GM19468 (cell line): ENCODE measurements at regions not wholly inside any gene's neighbourhood (a gene's known extent, or its start where the extent isn't known, plus 50 kb on each side); places are given as distances from the start of the nearest gene placed in this dataset.

Experiments used
- ATAC-seq: cut with Tn5 transposase; IDR thresholded peaks from one replicate; pipeline ENCODE4 v1.9.1; 2021; ENCODE audit warnings: mild to moderate bottlenecking, moderate library complexity, moderate number of reproducible peaks; ENCODE audit not compliant: unreplicated experiment; ENCODE audit errors: extremely low read depth

DNA sequence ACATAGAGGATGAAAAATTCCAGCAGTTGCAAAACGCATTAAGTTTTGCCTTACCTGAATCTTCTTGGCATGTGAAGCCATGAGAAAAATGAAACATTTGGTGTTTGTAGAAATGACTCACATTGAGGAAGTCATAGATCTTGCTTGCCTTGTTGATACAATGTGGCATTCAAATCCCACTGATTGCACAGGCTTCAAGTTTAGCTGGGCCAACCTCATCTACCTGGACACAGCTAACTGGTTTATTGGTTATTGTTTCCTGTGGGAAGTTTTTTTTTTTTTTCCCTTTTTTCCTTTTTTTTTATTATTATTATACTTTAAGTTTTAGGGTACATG, 168.9 kb upstream of the C21orf91 start:
- ATAC-seq: no peak

DNA sequence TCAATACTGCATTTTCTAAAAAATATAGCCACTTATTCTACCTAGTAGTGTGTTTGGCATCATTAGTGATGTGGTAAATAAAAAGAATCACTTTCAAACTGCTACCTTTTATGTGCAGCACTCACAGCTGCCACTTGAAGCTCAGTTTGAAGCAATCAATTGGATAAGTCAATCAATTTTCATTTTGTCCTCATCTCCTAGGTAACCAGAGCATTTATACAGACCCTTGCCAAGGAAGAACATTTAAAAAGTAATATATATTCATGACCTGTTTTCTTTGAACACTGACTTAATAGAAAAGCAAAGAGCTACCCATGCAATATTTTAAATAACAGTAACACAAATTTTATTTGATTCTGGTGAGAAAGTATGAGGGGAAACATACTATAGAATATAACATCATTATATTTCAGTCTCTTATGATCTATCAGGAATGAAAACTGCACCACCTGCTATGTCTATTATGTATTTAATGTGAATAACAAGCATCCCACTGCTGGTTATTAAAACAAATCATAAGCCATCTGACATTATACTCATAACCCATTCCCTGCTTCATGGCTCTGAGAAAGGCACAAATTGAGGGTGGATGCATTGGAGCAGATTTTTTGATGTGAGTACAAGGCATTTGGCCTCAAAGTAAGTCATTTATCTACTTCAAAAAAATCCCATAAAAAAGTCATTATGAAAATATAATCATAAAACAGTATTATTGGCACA, 168.4 kb upstream of the C21orf91 start:
- ATAC-seq: no peak

DNA sequence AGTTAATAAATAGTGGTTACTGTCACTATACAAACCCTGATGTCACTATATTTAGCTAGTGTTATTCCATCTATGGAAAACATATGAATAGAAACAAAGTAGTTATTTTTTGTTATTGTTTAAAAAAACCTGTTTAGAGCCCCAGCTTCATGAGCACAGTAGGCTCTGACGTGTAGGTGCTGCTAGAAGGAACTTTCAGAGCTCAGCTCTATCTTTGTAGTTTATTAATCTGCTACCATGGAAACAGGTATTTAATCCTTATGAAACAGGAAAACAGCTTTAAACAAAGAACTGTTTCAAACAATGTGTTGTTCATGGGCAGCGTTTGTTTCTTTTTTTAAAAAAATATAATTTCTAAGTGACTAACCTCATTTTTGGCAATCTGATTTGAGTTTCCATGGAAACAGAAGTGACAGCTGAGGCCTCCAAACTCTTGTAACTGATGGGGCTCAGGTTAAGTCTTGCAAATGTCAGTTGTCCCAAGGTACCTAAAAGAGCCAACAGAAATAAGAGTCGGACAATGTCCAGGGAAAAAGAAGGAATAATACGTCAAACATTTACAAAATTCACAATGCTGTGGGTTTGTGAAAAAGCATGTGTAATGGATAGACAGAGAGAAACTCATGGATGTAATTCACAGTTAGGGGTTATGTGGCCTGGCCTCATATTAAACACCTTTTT, 162.0 kb upstream of the C21orf91 start:
- no peak for ATAC-seq

DNA sequence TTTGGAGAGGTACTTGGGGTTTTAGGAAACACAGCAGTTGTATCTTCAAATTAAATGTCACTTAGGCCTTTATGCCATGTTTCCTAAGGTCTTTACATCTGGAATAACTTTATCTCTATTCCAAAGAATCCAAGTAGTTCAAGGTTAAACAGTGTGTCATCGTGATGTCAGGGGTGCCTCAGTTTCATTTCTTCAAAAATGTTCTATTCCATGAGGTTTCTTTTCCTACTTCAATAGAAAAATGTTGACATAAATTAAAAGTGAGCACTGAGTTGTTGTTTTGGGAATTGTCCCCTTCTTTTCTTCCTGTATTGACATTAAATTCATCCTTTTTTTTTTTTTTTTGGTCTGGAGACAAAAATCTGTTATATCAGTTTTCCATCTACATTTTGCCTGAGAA, 160.6 kb upstream of the C21orf91 start:
- ATAC-seq: no peak

DNA sequence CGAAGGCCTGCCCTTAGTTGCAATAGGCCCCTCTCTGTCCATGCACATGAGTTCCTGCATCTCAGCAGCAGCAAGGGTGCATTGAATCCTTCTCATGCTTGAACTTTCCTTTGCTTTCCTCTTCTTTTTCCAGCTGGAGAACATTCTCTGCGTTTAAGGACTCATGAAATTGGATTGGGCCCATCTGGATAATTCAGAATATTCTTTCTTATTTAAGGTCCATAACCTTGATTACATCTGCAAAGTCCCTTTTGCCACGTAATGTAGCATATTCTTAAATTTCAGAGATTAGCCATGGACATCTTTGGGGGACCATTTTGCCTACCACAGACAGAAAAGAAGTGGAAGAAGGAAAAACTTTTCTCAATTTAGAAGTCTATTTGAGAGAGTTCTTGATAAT, 159.7 kb upstream of the C21orf91 start:
- ATAC-seq: no peak

DNA sequence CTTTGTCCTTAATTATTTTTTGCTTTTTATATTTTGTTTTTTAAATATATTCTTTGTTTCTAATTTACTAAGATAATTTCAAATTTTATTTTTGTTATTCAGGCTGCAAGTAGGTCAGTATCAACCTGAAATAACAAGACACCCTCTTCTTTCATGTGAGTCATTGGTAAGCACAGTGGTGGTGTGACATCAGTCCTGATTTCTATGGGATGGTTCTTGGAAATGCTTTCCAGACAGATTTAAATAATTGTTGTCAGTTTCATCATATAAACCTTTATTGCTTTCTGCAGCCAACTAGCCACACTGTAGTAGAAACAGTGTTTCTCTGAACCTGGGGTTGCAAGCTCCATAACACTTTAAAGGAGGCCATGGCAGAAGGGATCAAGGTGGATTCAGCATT, 157.5 kb upstream of the C21orf91 start:
- ATAC-seq: no peak

DNA sequence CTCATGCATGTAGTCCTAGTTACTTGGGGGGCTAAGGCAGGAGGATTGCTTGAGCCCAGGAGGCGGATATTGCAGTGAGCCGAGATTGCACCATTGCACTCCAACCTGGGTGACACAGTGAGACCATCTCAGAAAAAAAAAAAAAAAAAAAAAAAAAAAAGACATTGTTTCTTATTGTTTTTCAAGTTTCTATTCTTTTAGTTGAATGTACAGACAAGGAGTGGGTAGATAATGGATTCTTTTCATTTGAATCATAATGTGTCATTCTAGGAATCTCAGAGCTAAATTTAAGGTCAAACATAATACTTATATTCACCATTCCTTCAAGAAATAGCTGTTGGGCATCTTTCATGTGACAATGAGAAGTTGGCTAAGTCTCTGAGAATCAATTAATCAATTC, 157.0 kb upstream of the C21orf91 start:
- ATAC-seq: no peak

DNA sequence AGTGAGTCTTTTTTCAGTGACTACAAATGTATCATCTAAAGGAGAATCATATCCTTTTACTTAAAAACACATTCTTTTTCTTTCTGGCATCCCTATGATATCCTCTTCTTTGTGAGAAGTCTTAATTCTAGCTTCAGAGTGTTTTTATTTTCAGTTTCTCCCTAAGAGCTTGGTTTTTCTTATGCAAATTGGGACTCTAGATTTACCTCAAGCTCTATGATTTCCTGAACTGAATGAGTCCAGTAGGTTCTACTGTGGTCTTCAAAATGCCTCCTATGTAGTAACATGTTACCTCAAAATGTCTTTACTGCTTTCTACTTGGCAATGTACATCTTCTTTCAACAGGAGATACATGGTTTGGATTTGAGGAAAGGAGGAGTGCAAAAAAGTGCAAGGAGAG, 148.2 kb upstream of the C21orf91 start:
- ATAC-seq: no peak

DNA sequence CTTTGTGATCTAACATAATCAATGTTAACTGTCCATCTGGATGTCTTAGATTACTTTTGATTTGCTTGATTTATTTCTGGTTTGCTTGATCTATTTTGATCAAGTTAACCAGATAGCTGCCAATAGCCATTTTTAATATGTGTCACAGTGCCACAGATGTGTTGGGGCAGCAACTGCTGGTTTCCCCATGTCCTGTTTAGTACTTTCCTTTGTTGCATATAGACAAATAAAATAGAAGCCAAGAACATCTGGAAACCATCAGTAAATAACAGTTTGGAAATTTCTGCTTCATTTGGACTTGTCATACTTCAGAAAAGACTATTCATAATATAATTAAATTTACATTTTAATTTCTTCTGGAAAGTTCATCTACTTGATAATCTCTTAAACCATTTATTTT, 145.6 kb upstream of the C21orf91 start:
- no peak for ATAC-seq

DNA sequence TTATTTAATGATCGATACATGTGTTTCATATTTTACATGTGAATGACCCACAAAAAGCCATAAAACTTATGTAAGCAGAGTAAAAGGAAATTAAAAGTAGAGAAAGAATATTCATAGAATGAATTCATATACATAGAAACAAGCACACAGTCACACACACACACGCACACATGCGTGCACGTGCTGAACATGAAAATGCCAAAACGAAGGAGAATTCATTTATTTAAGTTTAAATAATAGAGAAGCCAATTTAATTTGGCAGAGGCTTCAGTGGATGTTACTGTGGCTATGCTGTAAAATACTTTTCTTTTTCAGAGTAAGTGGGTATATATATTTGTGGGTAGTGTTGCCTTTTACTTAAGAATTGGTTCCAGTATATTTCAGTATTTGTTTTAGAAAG, 145.0 kb upstream of the C21orf91 start:
- no peak for ATAC-seq

DNA sequence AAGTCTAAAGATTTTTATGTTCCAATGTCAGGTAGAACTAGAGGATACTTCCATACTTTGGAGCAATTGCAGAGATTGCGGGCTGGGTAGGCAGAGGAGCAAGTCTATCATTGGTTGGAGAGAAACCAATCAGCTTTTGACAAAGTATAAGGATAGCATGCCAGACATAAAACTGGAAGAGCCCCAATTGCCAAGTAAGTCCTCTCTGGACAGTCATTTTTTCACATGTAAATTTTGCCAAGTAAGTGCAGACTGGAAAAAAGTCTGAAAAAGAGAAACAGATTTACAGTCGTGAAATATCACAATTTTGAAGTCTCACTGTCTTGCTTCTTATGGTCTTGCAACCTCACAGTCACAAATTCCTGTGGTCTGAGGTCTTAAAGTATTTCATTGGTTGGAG, 131.4 kb upstream of the C21orf91 start:
- ATAC-seq: no peak

DNA sequence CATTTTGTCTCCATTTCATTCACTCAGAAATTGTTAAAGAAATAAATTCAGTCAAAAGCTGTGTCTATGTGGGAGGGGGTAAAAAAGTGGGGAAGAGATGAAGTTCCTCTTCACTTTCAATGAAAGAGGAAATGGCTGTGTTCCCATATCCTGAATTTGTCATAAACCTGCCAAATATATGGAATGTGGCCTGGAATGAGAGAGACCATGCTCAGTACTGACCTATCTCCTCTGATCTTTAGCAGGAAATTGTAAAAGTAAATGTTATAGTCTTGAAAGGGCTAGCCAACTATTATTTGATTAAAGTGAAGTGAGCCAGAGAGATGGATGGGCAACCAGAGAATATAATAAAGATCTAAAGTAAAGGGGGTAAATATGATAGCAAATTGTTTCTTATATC, 130.3 kb upstream of the C21orf91 start:
- no peak for ATAC-seq

DNA sequence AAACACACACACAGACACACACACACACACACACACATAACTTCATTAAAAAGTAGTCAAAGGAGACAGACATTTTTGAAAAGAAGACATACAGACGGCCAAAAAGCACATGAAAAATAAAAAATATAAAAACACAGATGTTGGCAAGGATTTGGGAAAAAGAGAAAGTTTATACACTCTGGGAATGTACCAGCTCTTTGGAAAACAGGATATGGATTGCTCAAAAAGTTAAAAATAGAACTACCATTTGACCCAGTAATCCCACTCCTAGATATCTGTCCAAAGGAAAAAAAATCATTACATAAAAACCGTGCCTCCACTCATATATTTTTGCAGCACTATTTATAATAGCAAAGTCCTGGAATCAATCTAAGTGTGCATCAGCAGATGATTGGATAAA, 128.4 kb upstream of the C21orf91 start:
- no peak for ATAC-seq

DNA sequence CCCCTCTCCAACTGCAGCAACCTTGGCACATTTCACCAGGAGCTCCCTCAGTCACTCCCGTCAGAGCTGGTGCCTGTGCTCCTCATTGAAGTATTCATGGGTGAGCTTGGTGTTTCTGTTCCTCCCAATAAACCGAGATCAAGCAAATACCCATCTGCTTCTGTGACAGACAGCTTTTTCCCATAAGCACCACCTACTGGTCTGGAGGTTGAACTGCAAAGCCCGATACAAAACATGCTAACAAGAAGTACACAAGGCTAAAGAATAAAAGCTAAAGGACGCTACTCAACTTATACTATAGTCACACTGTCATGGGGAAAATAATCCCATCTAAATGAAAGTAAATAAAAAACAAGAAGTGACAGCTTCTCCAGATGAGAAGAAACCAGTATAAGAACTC, 111.9 kb upstream of the C21orf91 start:
- ATAC-seq: no peak

DNA sequence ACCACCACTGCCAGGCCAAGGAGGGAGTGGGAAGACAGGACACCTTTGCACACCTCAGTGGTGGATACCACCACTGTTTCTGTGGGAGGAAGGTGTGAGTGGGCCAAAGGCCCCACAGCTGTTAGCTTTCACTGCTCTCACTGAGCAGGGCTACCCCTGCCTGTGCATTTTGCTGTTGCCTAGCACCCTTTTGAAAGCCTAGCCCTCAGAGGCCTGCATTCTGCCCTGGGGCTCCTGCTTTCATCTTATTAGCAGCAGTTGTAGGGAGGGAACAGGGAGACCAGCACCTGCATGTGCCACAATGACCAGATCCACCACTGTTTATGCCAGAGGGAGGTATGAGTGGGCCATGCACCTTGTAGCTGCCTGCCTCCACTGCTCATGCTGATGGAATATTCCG, 110.9 kb upstream of the C21orf91 start:
- ATAC-seq: no peak

DNA sequence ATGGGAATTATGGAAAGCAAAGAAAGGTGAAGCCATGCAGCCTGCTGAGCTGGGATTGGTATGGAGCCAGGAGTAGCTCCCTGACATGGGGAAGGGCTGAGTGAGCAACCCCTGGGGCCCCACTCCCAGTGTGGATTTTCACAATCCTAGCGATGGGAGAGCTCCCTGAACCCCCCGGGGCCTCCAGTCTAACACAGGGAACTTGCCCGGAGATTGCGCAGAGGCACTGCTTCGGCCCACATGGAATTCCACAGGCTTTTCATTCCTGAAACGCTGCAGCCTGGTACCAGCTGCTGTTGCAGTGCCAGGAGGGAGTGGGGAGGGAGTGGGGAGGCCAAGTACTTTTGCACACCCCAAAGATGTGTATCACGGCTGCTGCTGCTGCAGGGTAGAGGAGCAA, 110.4 kb upstream of the C21orf91 start:
- ATAC-seq: no peak

DNA sequence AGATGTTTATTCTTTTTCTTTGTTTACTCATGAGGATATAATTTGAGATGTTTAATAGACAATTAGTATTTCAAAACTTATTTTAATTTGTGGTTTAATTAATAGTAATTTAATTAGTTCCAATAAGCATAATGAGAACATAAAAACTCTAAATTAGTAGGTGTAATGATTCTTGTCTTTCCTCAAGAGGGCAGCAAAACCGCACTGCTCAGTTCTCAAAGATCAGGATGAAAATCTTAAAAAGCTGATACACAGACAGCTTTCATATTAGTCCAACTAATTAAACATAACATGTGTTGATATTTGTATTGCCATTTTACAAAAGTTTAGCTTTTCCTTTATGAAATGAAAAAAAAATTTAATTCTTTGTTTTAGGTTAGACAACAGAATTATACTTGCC, 106.7 kb upstream of the C21orf91 start:
- no peak for ATAC-seq

DNA sequence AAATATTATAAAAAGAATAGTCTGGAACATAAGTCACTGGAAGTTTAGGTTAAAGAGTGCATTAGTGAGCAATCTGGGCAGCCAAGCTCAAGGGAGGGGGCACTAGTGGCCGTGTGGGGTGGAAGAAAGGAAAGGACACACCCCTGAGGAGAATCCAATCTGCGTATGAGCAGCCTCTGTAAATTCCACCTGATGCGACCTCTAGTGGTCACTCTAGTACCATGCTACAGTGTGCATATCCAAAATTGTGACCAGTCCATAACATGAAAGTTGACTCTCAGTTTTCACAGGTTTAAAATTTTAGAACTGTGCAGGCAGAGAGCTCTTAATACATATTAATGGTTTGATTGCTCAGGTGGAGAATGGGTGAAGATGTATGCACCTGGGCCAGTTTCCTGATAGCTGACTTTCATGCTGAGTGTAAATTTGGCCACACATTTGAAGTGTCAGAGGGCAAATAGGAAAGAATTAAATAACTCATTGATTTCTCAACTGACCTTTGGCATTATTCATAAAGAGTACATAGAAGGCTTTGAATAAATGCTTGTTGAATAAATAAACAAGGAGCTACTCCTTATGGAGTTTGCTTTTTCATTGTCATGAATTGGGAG, 105.9 kb upstream of the C21orf91 start:
- ATAC-seq: peak; percentile 96

DNA sequence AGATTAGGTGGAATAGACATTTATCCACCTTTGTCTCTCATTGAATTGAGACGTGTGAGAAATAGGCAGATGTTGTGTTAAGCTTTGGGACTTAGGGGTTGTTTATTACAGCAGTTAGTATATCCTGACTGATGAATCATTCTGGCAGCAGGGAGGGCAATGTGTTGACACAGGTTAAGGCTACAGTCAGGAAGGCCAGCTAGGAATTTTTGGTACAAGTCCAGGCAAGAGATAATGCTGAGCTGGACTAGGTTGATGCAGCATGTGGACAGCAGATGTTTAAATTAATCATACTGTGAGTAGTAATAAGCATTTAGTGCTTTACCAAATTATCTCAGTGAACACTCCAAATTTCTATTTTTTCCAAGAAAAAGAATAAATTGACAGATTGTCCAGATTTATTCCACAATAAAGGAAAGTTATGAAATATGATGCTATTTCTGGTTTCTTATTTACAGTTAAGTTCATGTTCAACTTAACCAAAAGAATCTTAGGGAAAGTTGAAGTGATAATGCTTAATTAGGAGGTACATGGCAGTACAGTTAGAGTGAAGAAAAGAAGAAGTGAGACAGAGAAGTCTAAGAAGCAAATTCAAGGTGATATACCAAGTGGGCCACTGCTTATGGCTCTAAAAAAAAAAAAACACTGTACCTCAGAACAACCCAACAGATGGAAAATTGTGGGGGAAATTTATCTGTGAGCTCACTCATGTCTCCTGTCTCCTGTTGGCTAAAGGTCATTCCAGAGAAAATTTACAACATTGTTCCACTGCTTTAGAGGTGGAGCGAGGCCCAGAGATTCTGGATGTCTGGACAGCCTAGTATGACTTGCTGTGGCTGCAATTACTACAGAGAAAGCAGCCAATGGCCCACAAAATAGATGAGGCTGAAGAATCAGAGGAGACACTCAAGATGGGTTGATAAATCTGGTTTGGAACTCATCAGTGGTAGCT, 102.7 kb upstream of the C21orf91 start:
- ATAC-seq: no peak

DNA sequence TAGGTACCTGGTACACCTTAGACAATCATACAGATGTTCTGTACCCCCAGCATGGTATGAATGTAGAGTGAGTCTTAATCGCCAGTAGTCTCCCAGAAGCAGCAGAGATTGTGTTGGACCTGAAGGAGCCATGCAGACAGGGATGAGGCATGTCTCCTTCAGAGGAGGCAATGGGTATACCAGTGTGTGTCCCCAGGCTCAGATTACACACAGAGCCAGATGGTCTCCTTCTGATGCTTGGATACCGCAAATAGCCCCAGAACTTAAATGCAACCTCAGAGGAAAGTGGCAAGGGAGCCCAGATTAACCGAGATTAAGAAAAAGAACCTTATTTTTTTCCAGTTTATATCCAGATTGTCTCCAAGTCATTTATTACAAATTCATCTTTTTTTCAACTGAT, 96.8 kb upstream of the C21orf91 start:
- no peak for ATAC-seq

DNA sequence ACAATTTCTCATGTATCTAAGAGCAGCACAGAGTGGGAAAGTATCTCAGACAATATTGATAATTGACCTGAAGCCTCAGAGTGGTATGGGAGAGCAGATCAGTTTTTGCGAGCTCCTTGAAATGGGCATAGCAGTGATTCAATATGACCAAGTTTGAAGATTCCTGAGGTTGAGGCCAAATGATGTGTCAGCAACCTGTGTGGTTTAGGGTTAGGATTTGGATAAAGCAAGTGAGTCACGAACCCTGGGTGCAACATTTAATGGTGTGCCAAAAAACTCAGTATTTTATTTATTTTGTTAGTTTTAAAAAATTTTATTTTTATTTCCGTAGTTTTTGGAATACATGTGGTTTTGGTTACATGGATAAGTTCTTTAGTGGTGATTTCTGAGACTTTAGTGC, 92.5 kb upstream of the C21orf91 start:
- ATAC-seq: no peak
